ENCODE measurements at regions not wholly inside any gene's neighbourhood (a gene's known extent, or its start where the extent isn't known, plus 50 kb on each side); places are given as distances from the start of the nearest gene placed in this dataset.
A peak's percentile ranks its signal among the peaks of the same experiment; 100 is the strongest.

- Mint-ChIP-seq H3K9me3 (no peaks in the 10 kb centered on the region), H3K4me3 (no peak overlapping the region), H3K27me3 (ENCODE audit: low read depth) (no peaks in the 10 kb centered on the region), H3K36me3 (peaks cover 18% of the 10 kb centered on the region), H3K4me1 (peaks cover 38% of the 10 kb centered on the region), H3K27ac (no peak overlapping the region)
- DNase-seq (ENCODE audit: low spot score in 2 of 2, unreplicated experiment in 2 of 2), result no peak
- TF ChIP-seq CTCF (IDR thresholded peaks at IDR 0.05; ENCODE audit: unreplicated experiment), result no peak
These were observed 112.2 kb downstream of the RFLNA start for GRCh38 chr12:124407074-124407473.

- peaks cover 18% of the 10 kb centered on the region for H3K36me3 Mint-ChIP-seq
- H3K4me3 Mint-ChIP-seq, result no peak overlapping the region
- no peak overlapping the region for H3K27ac Mint-ChIP-seq
- peaks cover 42% of the 10 kb centered on the region for H3K4me1 Mint-ChIP-seq
- no peaks in the 10 kb centered on the region for H3K9me3 Mint-ChIP-seq
- no peaks in the 10 kb centered on the region for H3K27me3 Mint-ChIP-seq (ENCODE audit: low read depth)
- DNase-seq (ENCODE audit: low spot score in 2 of 2, unreplicated experiment in 2 of 2), result no peak
- no peak for TF ChIP-seq CTCF (IDR thresholded peaks at IDR 0.05; ENCODE audit: unreplicated experiment)
These were observed 111.2 kb downstream of the RFLNA start for GRCh38 chr12:124406043-124406442.

GRCh38 chr12:124405592-124405991, 110.7 kb downstream of the RFLNA start:
- H3K4me3 Mint-ChIP-seq, result no peak overlapping the region
- no peaks in the 10 kb centered on the region for H3K9me3 Mint-ChIP-seq
- no peak for TF ChIP-seq CTCF (IDR thresholded peaks at IDR 0.05; ENCODE audit: unreplicated experiment)
- no peaks in the 10 kb centered on the region for H3K27me3 Mint-ChIP-seq (ENCODE audit: low read depth)
- peaks cover 41% of the 10 kb centered on the region for H3K4me1 Mint-ChIP-seq
- no peak overlapping the region for H3K27ac Mint-ChIP-seq
- H3K36me3 Mint-ChIP-seq, result peaks cover 18% of the 10 kb centered on the region
- no peak for DNase-seq (ENCODE audit: low spot score in 2 of 2, unreplicated experiment in 2 of 2)

GRCh38 chr12:124405151-124405550, 110.3 kb downstream of the RFLNA start:
- Mint-ChIP-seq H3K4me3 (no peak overlapping the region), H3K9me3 (no peaks in the 10 kb centered on the region), H3K4me1 (peaks cover 39% of the 10 kb centered on the region), H3K27me3 (ENCODE audit: low read depth) (no peaks in the 10 kb centered on the region), H3K27ac (peak overlapping the region; percentile 44), H3K36me3 (peaks cover 15% of the 10 kb centered on the region)
- no peak for DNase-seq (ENCODE audit: low spot score in 2 of 2, unreplicated experiment in 2 of 2)
- no peak for TF ChIP-seq CTCF (IDR thresholded peaks at IDR 0.05; ENCODE audit: unreplicated experiment)

GRCh38 chr12:124404162-124404784, 109.4 kb downstream of the RFLNA start:
- Mint-ChIP-seq H3K27me3 (ENCODE audit: low read depth) (no peaks in the 10 kb centered on the region), H3K9me3 (no peaks in the 10 kb centered on the region), H3K36me3 (peaks cover 17% of the 10 kb centered on the region), H3K4me3 (no peak overlapping the region), H3K4me1 (peaks cover 42% of the 10 kb centered on the region), H3K27ac (no peak overlapping the region)
- TF ChIP-seq CTCF (IDR thresholded peaks at IDR 0.05; ENCODE audit: unreplicated experiment), result no peak
- DNase-seq (ENCODE audit: low spot score in 2 of 2, unreplicated experiment in 2 of 2), result no peak

GRCh38 chr12:124403273-124403672, 108.4 kb downstream of the RFLNA start:
- no peaks in the 10 kb centered on the region for H3K9me3 Mint-ChIP-seq
- no peaks in the 10 kb centered on the region for H3K27me3 Mint-ChIP-seq (ENCODE audit: low read depth)
- H3K4me3 Mint-ChIP-seq, result no peak overlapping the region
- H3K36me3 Mint-ChIP-seq, result peaks cover 17% of the 10 kb centered on the region
- H3K4me1 Mint-ChIP-seq, result peaks cover 42% of the 10 kb centered on the region
- TF ChIP-seq CTCF (IDR thresholded peaks at IDR 0.05; ENCODE audit: unreplicated experiment), result no peak
- no peak for DNase-seq (ENCODE audit: low spot score in 2 of 2, unreplicated experiment in 2 of 2)
- H3K27ac Mint-ChIP-seq, result peak overlapping the region; percentile 85
